ENCODE measurements at regions not wholly inside any gene's neighbourhood (a gene's known extent, or its start where the extent isn't known, plus 50 kb on each side); places are given as distances from the start of the nearest gene placed in this dataset.

GRCh38 chrX:17994429-17994828 lies 133.3 kb upstream of the RAI2 start:
- SMC1A ChIA-PET (ENCODE audit: uncharacterized antibody, unreplicated experiment), result interaction anchor here (0.7 kb wide), 1 partner anchor 539 kb away, joined by 3 read pairs; no protein-coding TSS in a partner anchor
- no TSS peak for BruUV-seq (replicated peaks)
- WGBS (ENCODE audit: insufficient coverage, insufficient replicate concordance, low lambda C conversion rate, missing lambda C conversion rate), result 43% methylated on average over 2 of the region's 2 CpGs
- RAD21 ChIA-PET (ENCODE audit: unreplicated experiment), result no interaction called here
- POLR2A ChIA-PET, result no interaction called here
- Histone ChIP-seq H3K9ac (ENCODE audit: control insufficient read depth, insufficient read depth, low read length) (no peak overlapping the region), H3K36me3 (ENCODE audit: control insufficient read depth in 2 of 2, insufficient read depth in 2 of 2, low read length in 1 of 2) (no peaks in the 10 kb centered on the region), H3K27me3 (replicated peaks in 1 of 2; ENCODE audit: control insufficient read depth in 2 of 2, insufficient read depth in 2 of 2, low read length in 1 of 2) (no peaks in the 10 kb centered on the region), H4K20me1 (ENCODE audit: control insufficient read depth, insufficient read depth) (no peaks in the 10 kb centered on the region), H2AFZ (ENCODE audit: control insufficient read depth, low read depth, low read length) (no peak overlapping the region), H3K4me1 (ENCODE audit: control insufficient read depth, insufficient read depth, low read length) (no peaks in the 10 kb centered on the region), H3K4me2 (ENCODE audit: control insufficient read depth, insufficient read depth) (no peak overlapping the region), H3K27ac (ENCODE audit: control insufficient read depth, insufficient read depth) (no peak overlapping the region), H3K9me3 (replicated peaks; ENCODE audit: control insufficient read depth, insufficient read depth, low read length) (no peaks in the 10 kb centered on the region), H3K4me3 (no peak overlapping the region), H3K79me2 (ENCODE audit: control insufficient read depth, insufficient read depth, low read length) (no peaks in the 10 kb centered on the region)
- FAIRE-seq, result no peak
- no peak for ATAC-seq
- intact Hi-C loops (cut with micrococcal nuclease; ENCODE audit: unreplicated experiment), result no loop called here
- CTCF ChIA-PET, result no interaction called here
- DNase-seq (ENCODE audit: low read depth, low spot score), result no peak
- in situ Hi-C loops (cut with MboI), result no loop called here
- TF ChIP-seq RCOR1 (conservative IDR thresholded peaks at IDR 0.05; ENCODE audit: low read depth, low read length) (no peak), MEF2A (IDR thresholded peaks at IDR 0.05; ENCODE audit: insufficient read depth, low read depth, low read length) (no peak), ZNF622 (IDR thresholded peaks at IDR 0.05) (no peak), BCL3 (IDR thresholded peaks at IDR 0.05; ENCODE audit: borderline replicate concordance, insufficient read depth, low read depth, low read length, poor library complexity, severe bottlenecking) (no peak), CHD2 (IDR thresholded peaks at IDR 0.05; ENCODE audit: borderline replicate concordance, low read depth, low read length) (no peak), ESRRA (IDR thresholded peaks at IDR 0.05; ENCODE audit: low read length) (no peak), TAF1 (IDR thresholded peaks at IDR 0.05; ENCODE audit: borderline replicate concordance, low read depth, low read length) (no peak), IRF5 (IDR thresholded peaks at IDR 0.05; ENCODE audit: borderline replicate concordance) (no peak), REST (IDR thresholded peaks at IDR 0.05; ENCODE audit: low read depth, low read length) (no peak), PAX8 (IDR thresholded peaks at IDR 0.05) (no peak), ETV6 (conservative IDR thresholded peaks at IDR 0.05 in 1 of 2, IDR thresholded peaks at IDR 0.05 in 1 of 2; ENCODE audit: borderline replicate concordance in 1 of 2, low read depth in 1 of 2) (no peak), ZNF687 (IDR thresholded peaks at IDR 0.05) (no peak)
